Loucy (cell line): ENCODE measurements at regions not wholly inside any gene's neighbourhood (a gene's known extent, or its start where the extent isn't known, plus 50 kb on each side); places are given as distances from the start of the nearest gene placed in this dataset.
A peak's percentile ranks its signal among the peaks of the same experiment; 100 is the strongest.

Experiments
- H2AFZ ChIP-seq: fragments of 200-600 bp; sonication (generic); 2 replicates; pipeline ENCODE4 v1.6.0; 2016; ENCODE audit warnings: antibody characterized with exemption, mild to moderate bottlenecking, low read length, moderate library complexity
- H3F3A ChIP-seq: fragments of 200-600 bp; 2 replicates; pipeline ENCODE4 v1.6.0; 2016; ENCODE audit warnings: antibody characterized with exemption, low read depth, mild to moderate bottlenecking
- H3K27me3 ChIP-seq: fragments of 200-600 bp; sonication (generic); 2 replicates; pipeline ENCODE4 v1.6.1; 2014; ENCODE audit warnings: low read length, mild to moderate bottlenecking; ENCODE audit not compliant: insufficient read depth, poor library complexity, severe bottlenecking
- H3K36me3 ChIP-seq: fragments of 200-600 bp; sonication (generic); 2 replicates; pipeline ENCODE4 v1.6.1; 2016; ENCODE audit warnings: low read length; ENCODE audit not compliant: insufficient read depth
- H3K4me1 ChIP-seq: fragments of 200-600 bp; sonication (generic); 2 replicates; pipeline ENCODE4 v1.5.1; 2014; ENCODE audit warnings: low read length, mild to moderate bottlenecking; ENCODE audit not compliant: insufficient read depth, poor library complexity, severe bottlenecking
- H3K4me2 ChIP-seq: fragments of 200-600 bp; sonication (generic); 2 replicates; pipeline ENCODE4 v1.6.0; 2014; ENCODE audit warnings: antibody characterized with exemption, low read length, low read depth, mild to moderate bottlenecking; ENCODE audit not compliant: poor library complexity, severe bottlenecking
- H3K4me3 ChIP-seq: fragments of 200-600 bp; sonication (generic); 2 replicates; pipeline ENCODE4 v1.5.1; 2014; ENCODE audit warnings: low read length, mild to moderate bottlenecking, mixed read lengths; ENCODE audit not compliant: poor library complexity, severe bottlenecking
- H3K79me2 ChIP-seq: fragments of 200-600 bp; sonication (generic); 2 replicates; pipeline ENCODE4 v1.6.1; 2014; ENCODE audit warnings: low read length; ENCODE audit not compliant: insufficient read depth
- H3K9ac ChIP-seq: fragments of 200-600 bp; sonication (generic); 2 replicates; pipeline ENCODE4 v1.6.0; 2014; ENCODE audit warnings: mild to moderate bottlenecking, low read depth, low read length, moderate library complexity; ENCODE audit not compliant: poor library complexity, severe bottlenecking
- H3K9me2 ChIP-seq: fragments of 200-600 bp; sonication (generic); replicated peaks from 2 replicates; pipeline ENCODE4 v1.6.1; 2016; ENCODE audit warnings: low read depth, low read length, mixed read lengths
- H3K9me3 ChIP-seq: fragments of 200-600 bp; sonication (generic); 2 replicates; pipeline ENCODE4 v1.6.1; 2014; ENCODE audit warnings: mild to moderate bottlenecking, antibody characterized with exemption, low read length, low read depth; ENCODE audit not compliant: insufficient read depth
- H4K20me1 ChIP-seq: fragments of 200-600 bp; sonication (generic); 2 replicates; pipeline ENCODE4 v1.6.0; 2014; ENCODE audit warnings: antibody characterized with exemption, low read length, mild to moderate bottlenecking; ENCODE audit not compliant: insufficient read depth, poor library complexity, severe bottlenecking
- CTCF ChIP-seq: fragments of 200-600 bp; sonication (generic); conservative IDR thresholded peaks from 2 replicates; pipeline ENCODE4 v1.5.1; 2014; ENCODE audit warnings: mild to moderate bottlenecking, antibody characterized with exemption, low read length
- EZH2phosphoT487 ChIP-seq: fragments of 200-600 bp; IDR thresholded peaks from 2 replicates; pipeline ENCODE4 v1.6.1; 2018; ENCODE audit warnings: antibody characterized with exemption, mild to moderate bottlenecking, moderate library complexity, borderline replicate concordance

DNA sequence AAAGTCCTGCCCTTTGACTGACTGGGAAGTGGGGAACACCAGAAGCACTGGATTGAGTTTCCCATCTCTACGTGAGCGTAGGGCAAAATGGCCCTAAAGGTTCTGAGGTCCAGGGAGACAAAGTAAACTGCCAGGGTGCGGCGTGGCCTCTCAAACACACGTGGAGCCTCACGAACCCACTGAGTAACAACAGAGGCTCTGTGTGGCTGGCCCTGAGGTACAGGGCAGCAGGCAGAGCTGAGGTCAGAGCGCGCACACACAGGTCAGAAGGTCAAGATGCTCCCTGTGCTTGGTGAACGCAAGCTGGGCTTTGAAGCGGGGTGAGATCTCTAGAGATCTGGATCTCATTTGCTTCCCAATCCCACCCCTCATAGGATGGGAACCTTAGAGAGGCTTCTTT is 99.0 kb upstream of the ZMIZ1 start:
- Histone ChIP-seq H3K4me3 (no peak overlapping the region), H2AFZ (no peak overlapping the region), H3K9me3 (no peaks in the 10 kb centered on the region), H3K9me2 (no peaks in the 10 kb centered on the region), H3K4me1 (peaks cover 35% of the 10 kb centered on the region), H3K79me2 (no peaks in the 10 kb centered on the region), H3K36me3 (no peaks in the 10 kb centered on the region), H4K20me1 (no peaks in the 10 kb centered on the region), H3K4me2 (no peak overlapping the region), H3K9ac (no peak overlapping the region), H3K27me3 (no peaks in the 10 kb centered on the region), H3F3A (no peaks in the 10 kb centered on the region)
- TF ChIP-seq CTCF (no peak), EZH2phosphoT487 (no peak)

DNA sequence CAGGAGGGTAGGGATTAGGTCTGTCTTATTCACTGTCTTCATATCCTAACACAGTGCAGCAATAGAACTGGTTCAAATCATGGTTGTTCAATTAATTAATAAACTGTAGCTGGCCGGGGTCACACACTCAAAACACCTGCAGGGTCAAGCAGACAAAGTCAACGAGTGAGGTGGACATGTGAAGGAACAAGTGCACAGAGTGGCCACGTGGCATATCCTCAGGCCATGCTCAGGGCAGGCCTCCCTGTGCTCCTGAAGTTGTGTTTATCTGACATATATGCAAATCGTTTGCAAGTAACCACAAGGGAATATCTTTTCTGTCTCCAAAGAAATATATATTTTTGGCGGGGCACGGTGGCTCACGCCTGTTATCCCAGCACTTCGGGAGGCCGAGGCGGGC is 98.5 kb upstream of the ZMIZ1 start:
- TF ChIP-seq CTCF (no peak), EZH2phosphoT487 (no peak)
- H3K4me2 ChIP-seq: no peak overlapping the region
- H3K9me3 ChIP-seq: no peaks in the 10 kb centered on the region
- H3K79me2 ChIP-seq: no peaks in the 10 kb centered on the region
- no peaks in the 10 kb centered on the region for H3F3A ChIP-seq
- no peak overlapping the region for H2AFZ ChIP-seq
- no peaks in the 10 kb centered on the region for H3K9me2 ChIP-seq
- no peak overlapping the region for H3K4me3 ChIP-seq
- no peaks in the 10 kb centered on the region for H3K27me3 ChIP-seq
- no peaks in the 10 kb centered on the region for H3K36me3 ChIP-seq
- no peaks in the 10 kb centered on the region for H4K20me1 ChIP-seq
- H3K9ac ChIP-seq: no peak overlapping the region
- H3K4me1 ChIP-seq: peaks cover 35% of the 10 kb centered on the region

DNA sequence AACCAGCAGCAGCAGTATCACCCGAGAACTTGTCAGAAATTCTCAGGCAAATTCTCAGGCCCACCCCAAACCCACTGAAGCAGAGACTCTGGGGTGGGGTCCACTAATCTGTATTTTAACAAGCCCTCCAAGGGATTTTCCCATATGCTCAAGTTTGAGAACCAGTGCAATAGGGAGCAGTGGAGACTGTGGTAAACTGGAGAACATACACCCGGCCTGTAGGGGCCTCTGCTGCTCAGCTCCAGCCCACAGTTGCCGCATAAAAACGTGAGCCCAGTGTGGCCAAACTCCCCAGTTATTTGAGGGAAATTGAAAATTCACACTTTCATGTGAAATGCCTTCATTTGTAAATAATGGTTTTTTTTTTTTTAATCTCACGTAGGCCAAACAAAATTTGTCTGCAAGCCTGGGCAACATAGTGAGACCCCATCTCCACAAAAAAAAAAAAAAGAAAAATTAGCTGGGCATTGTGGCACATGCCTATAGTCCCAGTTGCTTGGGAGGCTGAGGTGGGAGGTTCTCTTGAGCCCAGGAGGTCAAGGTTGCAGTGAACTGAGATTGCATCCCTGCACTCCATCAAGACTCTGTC is 97.6 kb upstream of the ZMIZ1 start:
- H3K4me2 ChIP-seq: no peak overlapping the region
- H3K36me3 ChIP-seq: no peaks in the 10 kb centered on the region
- no peaks in the 10 kb centered on the region for H3K9me2 ChIP-seq
- H4K20me1 ChIP-seq: no peaks in the 10 kb centered on the region
- no peaks in the 10 kb centered on the region for H3F3A ChIP-seq
- no peaks in the 10 kb centered on the region for H3K27me3 ChIP-seq
- no peak overlapping the region for H2AFZ ChIP-seq
- H3K9me3 ChIP-seq: no peaks in the 10 kb centered on the region
- H3K79me2 ChIP-seq: no peaks in the 10 kb centered on the region
- H3K4me3 ChIP-seq: no peak overlapping the region
- H3K4me1 ChIP-seq: peaks cover 30% of the 10 kb centered on the region
- no peak overlapping the region for H3K9ac ChIP-seq
- peak; percentile 28; the same call in 1 of the 2 replicates for TF ChIP-seq CTCF
- no peak for TF ChIP-seq EZH2phosphoT487
